NCI-H2107 (cell line): ENCODE measurements at regions not wholly inside any gene's neighbourhood (a gene's known extent, or its start where the extent isn't known, plus 50 kb on each side); places are given as distances from the start of the nearest gene placed in this dataset.

Experiments
- DNase-seq: peaks from one replicate; lab custom pipeline; 2025; lab: John Stamatoyannopoulos, UW

GRCh38 chr5:67467110-67467509 is 270.5 kb upstream of the CD180 start:
- no peak for DNase-seq

GRCh38 chr5:67465537-67466207 is 269.1 kb upstream of the CD180 start:
- DNase-seq: no peak

GRCh38 chr5:67462147-67462546 is 265.5 kb upstream of the CD180 start:
- no peak for DNase-seq

- DNase-seq: no peak
These were observed 262.7 kb upstream of the CD180 start for GRCh38 chr5:67459253-67459652.

- DNase-seq: no peak
These were observed 259.4 kb upstream of the CD180 start for GRCh38 chr5:67455970-67456369.

- DNase-seq: no peak
These were observed 258.5 kb upstream of the CD180 start for GRCh38 chr5:67454957-67455561.

GRCh38 chr5:67453111-67453905 is 256.7 kb upstream of the CD180 start:
- no peak for DNase-seq

- no peak for DNase-seq
These were observed 255.2 kb upstream of the CD180 start for GRCh38 chr5:67451640-67452279.

- DNase-seq: no peak
These were observed 251.1 kb upstream of the CD180 start for GRCh38 chr5:67447732-67448131.

- DNase-seq: no peak
These were observed 241.6 kb upstream of the CD180 start for GRCh38 chr5:67437905-67438845.

- DNase-seq: no peak
These were observed 238.4 kb upstream of the CD180 start for GRCh38 chr5:67435032-67435431.

- DNase-seq: no peak
These were observed 237.9 kb upstream of the CD180 start for GRCh38 chr5:67434466-67434865.

- no peak for DNase-seq
These were observed 236.0 kb upstream of the CD180 start for GRCh38 chr5:67432606-67433005.

- no peak for DNase-seq
These were observed 234.6 kb upstream of the CD180 start for GRCh38 chr5:67431191-67431590.

- DNase-seq: no peak
These were observed 231.3 kb upstream of the CD180 start for GRCh38 chr5:67427850-67428298.

- DNase-seq: no peak
These were observed 230.6 kb upstream of the CD180 start for GRCh38 chr5:67426961-67427849.

- DNase-seq: no peak
These were observed 228.9 kb upstream of the CD180 start for GRCh38 chr5:67425514-67425913.

- no peak for DNase-seq
These were observed 221.2 kb upstream of the CD180 start for GRCh38 chr5:67417839-67418238.

GRCh38 chr5:67416986-67417385 is 220.4 kb upstream of the CD180 start:
- DNase-seq: no peak

GRCh38 chr5:67416133-67416937 is 219.7 kb upstream of the CD180 start:
- no peak for DNase-seq
